Endothelial cell of hepatic sinusoid (primary cell): ENCODE measurements at regions not wholly inside any gene's neighbourhood (a gene's known extent, or its start where the extent isn't known, plus 50 kb on each side); places are given as distances from the start of the nearest gene placed in this dataset.
"Not testable (repeated sequence)": the region's sequence is repeated elsewhere in the genome, so short reads cannot be mapped to it uniquely, and the experiment has no call there.

ENCODE experiments used
- in situ Hi-C: cut with HindIII; loops from 2 replicates; pipeline ENCODE4 v1.10.0; 2017; ENCODE audit warnings: low sequenced_read_pairs

DNA sequence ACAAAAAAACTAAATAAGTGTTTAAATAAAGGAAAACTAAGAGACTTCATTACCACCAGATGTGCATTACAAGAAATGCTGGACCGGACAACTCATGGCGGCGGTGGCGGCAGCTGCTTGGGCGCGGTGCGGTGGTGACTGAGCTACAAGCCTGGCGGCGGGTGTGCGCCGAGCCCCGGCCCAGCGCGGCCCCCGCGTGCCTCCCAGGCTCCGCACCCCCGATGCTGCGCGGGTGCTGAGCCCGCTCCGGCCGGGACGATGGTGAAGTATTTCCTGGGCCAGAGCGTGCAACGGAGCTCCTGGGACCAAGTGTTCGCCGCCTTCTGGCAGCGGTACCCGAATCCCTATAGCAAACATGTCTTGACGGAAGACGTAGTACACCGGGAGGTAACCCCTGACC, 52.2 kb upstream of the RCOR3 start:
- in situ Hi-C loops, result no loop called here

DNA sequence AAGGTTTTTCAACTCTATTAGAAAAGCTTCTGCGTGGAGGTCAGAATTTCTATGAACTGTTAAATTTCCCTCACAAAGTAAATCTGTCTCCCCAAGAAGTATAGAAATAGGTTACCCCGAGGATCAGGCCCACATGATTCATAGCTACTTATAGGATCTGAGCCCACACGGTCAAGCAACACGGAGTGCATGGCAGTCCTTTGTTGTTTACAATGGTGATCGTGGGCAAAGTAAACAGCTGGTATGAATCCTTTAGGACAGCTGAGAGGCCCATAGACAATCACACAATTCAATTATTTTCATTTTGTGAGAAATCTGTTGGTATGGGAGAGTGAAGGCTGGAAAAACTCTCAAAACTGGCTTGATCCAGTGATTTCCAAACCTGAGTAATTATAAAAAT, 58.9 kb upstream of the RCOR3 start:
- in situ Hi-C loops, result no loop called here

DNA sequence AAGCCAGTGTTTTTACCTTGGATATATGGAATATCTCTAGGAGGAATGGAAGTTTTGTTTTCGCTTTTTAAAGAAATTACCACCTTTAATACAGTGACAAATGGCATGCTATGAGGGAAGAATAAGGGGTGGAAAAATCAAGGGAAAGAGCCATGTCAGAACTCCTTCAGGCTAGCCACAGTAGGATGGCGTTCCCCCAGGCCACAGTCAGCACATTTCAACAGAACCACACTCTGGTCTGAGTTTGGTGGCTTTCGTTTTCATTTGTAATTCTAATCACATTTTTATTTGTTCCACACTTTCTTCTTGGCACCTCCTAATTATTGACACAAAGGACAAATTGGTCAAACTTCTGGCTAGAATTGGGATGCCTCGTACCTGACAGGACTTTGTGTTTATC, 60.3 kb upstream of the RCOR3 start:
- in situ Hi-C loops, result no loop called here

DNA sequence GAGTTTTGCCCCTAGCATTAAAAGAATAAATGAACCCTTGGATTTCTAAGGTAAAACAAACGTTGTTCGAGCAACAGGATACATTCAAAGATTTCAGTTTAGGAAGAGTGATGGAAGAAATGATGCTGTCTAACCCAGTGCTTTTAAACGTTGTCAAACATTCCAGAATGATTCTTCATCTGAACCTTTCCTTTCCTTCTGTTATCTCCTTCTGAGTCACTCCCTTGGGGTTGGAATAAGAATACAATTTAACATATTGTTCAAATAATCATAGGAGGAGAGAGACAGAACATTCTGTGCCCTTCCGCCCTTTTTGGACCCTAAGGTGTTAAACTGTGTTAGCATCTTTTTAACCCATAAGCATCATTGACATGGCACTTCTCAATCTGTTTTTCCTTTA, 61.1 kb upstream of the RCOR3 start:
- in situ Hi-C loops, result no loop called here

DNA sequence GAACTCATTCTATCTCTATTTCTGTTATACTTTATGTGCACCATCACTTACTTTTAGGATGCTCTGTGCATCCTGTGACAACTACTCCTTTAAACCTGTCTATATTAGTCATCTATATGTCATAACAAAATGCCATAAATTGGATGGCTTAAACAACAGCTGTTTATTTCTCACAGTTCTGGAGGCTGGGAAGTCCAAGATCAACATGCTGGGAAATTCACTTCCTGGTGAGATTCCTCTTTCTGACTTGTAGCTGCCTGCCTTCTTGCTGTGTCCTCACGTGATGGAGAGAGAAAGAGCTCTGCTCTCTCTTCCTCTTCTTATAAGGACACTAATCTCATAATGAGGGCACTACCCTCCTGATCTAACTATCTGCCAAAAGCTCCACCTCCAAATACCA, 62.3 kb upstream of the RCOR3 start:
- in situ Hi-C loops, result no loop called here

DNA sequence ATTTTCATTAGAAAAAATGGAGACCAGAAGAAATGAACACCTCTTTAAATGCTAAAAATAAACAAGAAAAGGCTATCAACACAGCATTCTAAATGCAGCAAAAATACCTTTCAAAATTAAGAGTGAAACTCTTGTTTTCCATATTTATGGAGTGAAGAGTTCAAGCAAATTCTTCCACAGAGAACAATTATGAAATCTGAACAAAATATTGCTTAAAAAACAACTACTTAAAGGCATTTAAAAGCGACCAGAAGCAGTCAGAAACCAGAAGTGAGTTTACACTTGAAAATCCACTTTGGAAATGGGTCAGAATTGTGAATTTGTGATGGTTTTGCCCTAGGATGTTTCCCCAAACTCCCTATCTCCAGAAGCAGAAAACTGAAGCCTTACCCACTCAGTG, 60.9 kb upstream of the KCNH1 start:
- in situ Hi-C loops, result no loop called here

DNA sequence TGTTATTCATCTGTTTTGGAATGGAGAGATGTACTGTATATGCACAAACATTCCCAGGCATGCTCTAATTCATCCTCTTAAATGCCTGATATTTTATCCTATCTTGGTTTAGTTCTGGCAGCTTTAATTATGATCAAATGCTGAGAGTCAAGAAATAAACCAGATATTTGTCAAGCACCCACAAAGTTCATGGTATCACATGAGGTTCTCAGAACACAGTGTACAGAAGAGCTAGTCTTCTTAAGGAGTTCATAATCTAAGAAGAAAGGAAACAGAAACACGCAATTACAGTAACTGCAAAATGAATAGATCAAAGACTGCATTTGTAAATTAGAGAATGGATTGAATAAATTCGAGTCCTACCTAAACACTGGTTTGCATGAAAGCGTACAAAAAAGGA, 58.3 kb upstream of the KCNH1 start:
- in situ Hi-C loops, result no loop called here

DNA sequence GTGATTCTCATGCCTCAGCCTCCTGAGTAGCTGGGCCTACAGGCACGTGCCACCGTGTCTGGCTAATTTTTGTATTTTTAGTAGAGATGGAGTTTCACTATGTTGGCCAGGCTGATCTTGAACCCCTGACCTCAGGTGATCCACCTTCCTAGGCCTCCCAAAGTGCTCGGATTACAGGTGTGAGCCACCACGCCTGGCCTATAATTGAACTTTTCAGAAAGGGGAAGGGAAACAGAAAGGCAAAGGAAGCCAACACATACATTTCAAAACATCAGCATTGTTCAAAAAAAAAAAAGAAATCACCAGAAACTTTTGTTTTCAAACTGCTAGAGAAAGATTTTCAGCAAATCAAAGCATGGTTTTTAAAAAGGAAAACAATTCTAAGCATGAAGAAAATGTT, 54.8 kb upstream of the KCNH1 start:
- in situ Hi-C loops, result not testable (repeated sequence)

DNA sequence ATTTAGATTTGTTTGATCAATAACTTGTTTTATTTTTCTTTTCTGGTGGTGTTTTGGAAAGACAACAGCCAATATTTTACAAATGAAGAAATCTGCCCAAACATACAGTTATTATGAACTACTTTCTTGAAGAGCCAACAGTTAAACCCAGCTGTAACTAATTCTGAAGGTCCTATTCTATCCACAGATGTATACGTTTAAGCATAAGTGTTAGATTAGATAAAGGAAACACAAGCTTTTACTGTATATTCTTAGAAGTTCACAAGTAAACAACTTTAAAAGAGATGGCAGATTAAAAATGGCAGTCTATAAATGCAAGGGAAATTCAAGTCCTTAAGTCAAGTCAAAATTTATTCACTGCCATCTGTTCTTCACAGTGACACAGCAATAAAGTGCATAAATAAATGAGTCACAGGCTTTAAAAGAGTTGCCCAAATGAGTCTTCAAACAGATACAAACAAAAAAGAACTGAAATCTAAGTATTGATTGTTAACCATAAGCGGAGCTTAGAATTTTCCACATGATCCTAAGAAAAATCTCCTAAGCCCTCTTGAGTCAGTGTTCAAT, 49.9 kb upstream of the KCNH1 start:
- in situ Hi-C loops, result loop anchor here (5.0 kb wide), 1 partner anchor 33 kb away; no protein-coding TSS in a partner anchor
